ENCODE measurements at regions not wholly inside any gene's neighbourhood (a gene's known extent, or its start where the extent isn't known, plus 50 kb on each side); places are given as distances from the start of the nearest gene placed in this dataset.

DNA sequence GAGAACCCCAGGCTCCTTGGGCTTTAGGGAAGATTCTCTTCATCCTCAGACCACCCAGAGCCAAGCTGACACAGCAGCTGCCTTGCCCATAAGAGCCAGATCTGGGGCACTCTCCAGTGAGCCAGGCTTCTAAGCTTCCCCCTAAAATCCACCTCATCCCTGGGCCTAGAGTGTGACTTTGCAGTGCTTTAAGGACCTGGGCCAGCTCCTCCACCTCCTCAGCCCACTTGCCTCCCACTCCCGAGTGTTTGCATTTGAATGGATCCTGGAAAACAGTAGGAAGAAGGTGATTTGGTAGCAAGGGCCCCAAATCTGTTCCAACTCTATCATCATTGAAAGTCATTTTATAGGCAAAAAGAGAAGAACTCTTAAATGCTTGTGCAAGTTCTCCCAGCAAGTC is 108.7 kb upstream of the UBL3 start:
- dilution Hi-C loops (cut with MboI; ENCODE audit: extremely low pct_ligation_motif_present, low sequenced_read_pairs) (no loop called here), intact Hi-C loops (cut with micrococcal nuclease) (no loop called here)
- ChIA-PET POLR2A (no interaction called here), CTCF (interaction anchor here (1.4 kb wide), 1 partner anchor 35 kb away, joined by 4 read pairs; no protein-coding TSS in a partner anchor)
- no peaks in the 10 kb centered on the region for H3K9me3 ChIP-seq (replicated peaks; ENCODE audit: control insufficient read depth, insufficient read depth, low read length)
- no peak overlapping the region for H3K4me3 ChIP-seq (replicated peaks in 1 of 3; ENCODE audit: insufficient read depth in 1 of 3, low read depth in 1 of 3, low read length in 3 of 3)
- no TSS peak for BruUV-seq (replicated peaks)
- no peak overlapping the region for H3K9ac ChIP-seq (replicated peaks; ENCODE audit: extremely low read depth, insufficient read depth, low read length)
- H3K27ac ChIP-seq (ENCODE audit: insufficient read depth, low read depth, low read length): no peak overlapping the region
- TF ChIP-seq POLR2A (IDR thresholded peaks at IDR 0.05; ENCODE audit: low read depth, low read length) (no peak), MYC (IDR thresholded peaks at IDR 0.05; ENCODE audit: low read depth, low read length) (no peak)
- TF ChIP-seq, protein P1, sequence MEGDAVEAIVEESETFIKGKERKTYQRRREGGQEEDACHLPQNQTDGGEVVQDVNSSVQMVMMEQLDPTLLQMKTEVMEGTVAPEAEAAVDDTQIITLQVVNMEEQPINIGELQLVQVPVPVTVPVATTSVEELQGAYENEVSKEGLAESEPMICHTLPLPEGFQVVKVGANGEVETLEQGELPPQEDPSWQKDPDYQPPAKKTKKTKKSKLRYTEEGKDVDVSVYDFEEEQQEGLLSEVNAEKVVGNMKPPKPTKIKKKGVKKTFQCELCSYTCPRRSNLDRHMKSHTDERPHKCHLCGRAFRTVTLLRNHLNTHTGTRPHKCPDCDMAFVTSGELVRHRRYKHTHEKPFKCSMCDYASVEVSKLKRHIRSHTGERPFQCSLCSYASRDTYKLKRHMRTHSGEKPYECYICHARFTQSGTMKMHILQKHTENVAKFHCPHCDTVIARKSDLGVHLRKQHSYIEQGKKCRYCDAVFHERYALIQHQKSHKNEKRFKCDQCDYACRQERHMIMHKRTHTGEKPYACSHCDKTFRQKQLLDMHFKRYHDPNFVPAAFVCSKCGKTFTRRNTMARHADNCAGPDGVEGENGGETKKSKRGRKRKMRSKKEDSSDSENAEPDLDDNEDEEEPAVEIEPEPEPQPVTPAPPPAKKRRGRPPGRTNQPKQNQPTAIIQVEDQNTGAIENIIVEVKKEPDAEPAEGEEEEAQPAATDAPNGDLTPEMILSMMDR (IDR thresholded peaks at IDR 0.05; ENCODE audit: extremely low read depth in 1 of 2, insufficient read depth in 1 of 2, low read depth in 1 of 2, low read length in 2 of 2): no peak
- H3K9me1 ChIP-seq (replicated peaks; ENCODE audit: control insufficient read depth, extremely low read depth, insufficient read depth, low read length): no peaks in the 10 kb centered on the region
- H3K36me3 ChIP-seq (ENCODE audit: control insufficient read depth in 2 of 2, extremely low read depth in 1 of 2, insufficient read depth in 2 of 2, low read length in 2 of 2): no peaks in the 10 kb centered on the region
- H3K79me2 ChIP-seq (ENCODE audit: control insufficient read depth, insufficient read depth, low read length): no peaks in the 10 kb centered on the region
- DNase-seq (ENCODE audit: low read depth, low spot score) (no peak), FAIRE-seq (no peak)
- H3K4me1 ChIP-seq (ENCODE audit: control insufficient read depth, extremely low read depth, insufficient read depth, low read length): no peaks in the 10 kb centered on the region
- no peak overlapping the region for H2AFZ ChIP-seq (ENCODE audit: low read depth, low read length)
- no peaks in the 10 kb centered on the region for H4K20me1 ChIP-seq (replicated peaks; ENCODE audit: control insufficient read depth, extremely low read depth, insufficient read depth, low read length)
- no peaks in the 10 kb centered on the region for H3K27me3 ChIP-seq (ENCODE audit: control insufficient read depth in 2 of 2, insufficient read depth in 2 of 2, low read length in 2 of 2)
- no peak overlapping the region for H3K4me2 ChIP-seq (ENCODE audit: insufficient read depth, low read length)

- no TSS peak for BruUV-seq (replicated peaks)
- TF ChIP-seq EZH2 (IDR thresholded peaks at IDR 0.05; ENCODE audit: borderline replicate concordance, low read depth, low read length, severe bottlenecking) (no peak), MAX (IDR thresholded peaks at IDR 0.05; ENCODE audit: insufficient read depth, insufficient read length) (no peak), JUN (IDR thresholded peaks at IDR 0.05; ENCODE audit: borderline replicate concordance, insufficient read depth, insufficient read length, low read depth) (no peak), GATA2 (IDR thresholded peaks at IDR 0.05; ENCODE audit: insufficient read depth, insufficient read length, low read depth, low read length) (no peak), POLR2A (IDR thresholded peaks at IDR 0.05; ENCODE audit: low read depth, low read length) (no peak), POLR2AphosphoS5 (IDR thresholded peaks at IDR 0.05; ENCODE audit: insufficient read depth, low read depth, low read length) (no peak)
- TF ChIP-seq, protein P1 (IDR thresholded peaks at IDR 0.05; ENCODE audit: extremely low read depth in 1 of 2, insufficient read depth in 1 of 2, low read depth in 1 of 2, low read length in 2 of 2): no peak
- H3K4me3 ChIP-seq (replicated peaks in 1 of 3; ENCODE audit: insufficient read depth in 1 of 3, low read depth in 1 of 3, low read length in 3 of 3): no peak overlapping the region
- FAIRE-seq: no peak
- intact Hi-C loops (cut with micrococcal nuclease) (no loop called here), dilution Hi-C loops (cut with MboI; ENCODE audit: extremely low pct_ligation_motif_present, low sequenced_read_pairs) (no loop called here)
- no peaks in the 10 kb centered on the region for H3K79me2 ChIP-seq (ENCODE audit: control insufficient read depth, insufficient read depth, low read length)
- no peak for DNase-seq (ENCODE audit: low read depth, low spot score)
- ChIA-PET CTCF (interaction anchor here (1.4 kb wide), 1 partner anchor 35 kb away, joined by 4 read pairs; no protein-coding TSS in a partner anchor), POLR2A (no interaction called here)
- no peak overlapping the region for H2AFZ ChIP-seq (ENCODE audit: low read depth, low read length)
- no peaks in the 10 kb centered on the region for H3K9me1 ChIP-seq (replicated peaks; ENCODE audit: control insufficient read depth, extremely low read depth, insufficient read depth, low read length)
- no peaks in the 10 kb centered on the region for H3K36me3 ChIP-seq (ENCODE audit: control insufficient read depth in 2 of 2, extremely low read depth in 1 of 2, insufficient read depth in 2 of 2, low read length in 2 of 2)
- no peak overlapping the region for H3K4me2 ChIP-seq (ENCODE audit: insufficient read depth, low read length)
- H3K27me3 ChIP-seq (ENCODE audit: control insufficient read depth in 2 of 2, insufficient read depth in 2 of 2, low read length in 2 of 2): no peaks in the 10 kb centered on the region
- H3K27ac ChIP-seq (ENCODE audit: insufficient read depth, low read depth, low read length): no peak overlapping the region
- no peak overlapping the region for H3K9ac ChIP-seq (replicated peaks; ENCODE audit: extremely low read depth, insufficient read depth, low read length)
- H3K4me1 ChIP-seq (ENCODE audit: control insufficient read depth, extremely low read depth, insufficient read depth, low read length): no peaks in the 10 kb centered on the region
- no peaks in the 10 kb centered on the region for H3K9me3 ChIP-seq (replicated peaks; ENCODE audit: control insufficient read depth, insufficient read depth, low read length)
- H4K20me1 ChIP-seq (replicated peaks; ENCODE audit: control insufficient read depth, extremely low read depth, insufficient read depth, low read length): no peaks in the 10 kb centered on the region
Measured at GRCh38 chr13:29958476-29958875, 108.1 kb upstream of the UBL3 start.
